ENCODE measurements at regions not wholly inside any gene's neighbourhood (a gene's known extent, or its start where the extent isn't known, plus 50 kb on each side); places are given as distances from the start of the nearest gene placed in this dataset.

- TF ChIP-seq CTCF (IDR thresholded peaks at IDR 0.05) = no peak
- TF ChIP-seq POLR2A (IDR thresholded peaks at IDR 0.05; ENCODE audit: low read depth) = no peak
- TF ChIP-seq EP300 (IDR thresholded peaks at IDR 0.05) = no peak
Observed at GRCh38 chr5:15069407-15069905, 197.9 kb upstream of the ANKH start.

Measured in esophagus muscularis mucosa (tissue), 4 donors.